ENCODE measurements at regions not wholly inside any gene's neighbourhood (a gene's known extent, or its start where the extent isn't known, plus 50 kb on each side); places are given as distances from the start of the nearest gene placed in this dataset.

GRCh38 chr11:34812905-34813576 is 103.1 kb downstream of the APIP start:
- intact Hi-C loops (cut with micrococcal nuclease; ENCODE audit: unreplicated experiment): no loop called here
- H3K27me3 Mint-ChIP-seq (ENCODE audit: unreplicated experiment): no peaks in the 10 kb centered on the region

DNA sequence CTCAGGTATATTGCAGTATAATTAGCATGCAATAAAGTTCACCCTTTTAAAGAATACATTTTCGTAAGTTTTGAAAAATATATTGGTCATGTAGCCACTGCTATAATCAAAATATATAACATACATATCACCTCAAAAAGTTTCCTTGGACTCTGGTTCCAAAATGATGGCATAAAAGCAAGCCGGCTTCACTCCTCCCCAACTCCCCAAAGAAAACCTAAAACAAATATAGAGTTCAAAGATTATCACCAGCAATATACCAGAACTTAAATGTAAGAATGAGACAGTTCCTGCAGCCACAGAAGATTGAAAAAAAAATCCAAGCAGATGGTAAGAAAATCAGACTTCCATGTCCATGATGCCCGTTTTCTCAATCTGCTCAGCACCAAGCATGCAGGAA is 104.3 kb downstream of the APIP start:
- Mint-ChIP-seq H3K9me3 (ENCODE audit: low read depth, unreplicated experiment) (peaks cover 5% of the 10 kb centered on the region), H3K27me3 (ENCODE audit: unreplicated experiment) (no peaks in the 10 kb centered on the region), H3K4me3 (ENCODE audit: low read depth, unreplicated experiment) (no peak overlapping the region), H3K4me1 (ENCODE audit: low read depth, unreplicated experiment) (peaks cover 20% of the 10 kb centered on the region), H3K36me3 (ENCODE audit: insufficient read depth, unreplicated experiment) (no peaks in the 10 kb centered on the region), H3K27ac (ENCODE audit: unreplicated experiment) (no peak overlapping the region)
- no TSS peak for BruUV-seq (replicated peaks)
- TF ChIP-seq, protein P1, sequence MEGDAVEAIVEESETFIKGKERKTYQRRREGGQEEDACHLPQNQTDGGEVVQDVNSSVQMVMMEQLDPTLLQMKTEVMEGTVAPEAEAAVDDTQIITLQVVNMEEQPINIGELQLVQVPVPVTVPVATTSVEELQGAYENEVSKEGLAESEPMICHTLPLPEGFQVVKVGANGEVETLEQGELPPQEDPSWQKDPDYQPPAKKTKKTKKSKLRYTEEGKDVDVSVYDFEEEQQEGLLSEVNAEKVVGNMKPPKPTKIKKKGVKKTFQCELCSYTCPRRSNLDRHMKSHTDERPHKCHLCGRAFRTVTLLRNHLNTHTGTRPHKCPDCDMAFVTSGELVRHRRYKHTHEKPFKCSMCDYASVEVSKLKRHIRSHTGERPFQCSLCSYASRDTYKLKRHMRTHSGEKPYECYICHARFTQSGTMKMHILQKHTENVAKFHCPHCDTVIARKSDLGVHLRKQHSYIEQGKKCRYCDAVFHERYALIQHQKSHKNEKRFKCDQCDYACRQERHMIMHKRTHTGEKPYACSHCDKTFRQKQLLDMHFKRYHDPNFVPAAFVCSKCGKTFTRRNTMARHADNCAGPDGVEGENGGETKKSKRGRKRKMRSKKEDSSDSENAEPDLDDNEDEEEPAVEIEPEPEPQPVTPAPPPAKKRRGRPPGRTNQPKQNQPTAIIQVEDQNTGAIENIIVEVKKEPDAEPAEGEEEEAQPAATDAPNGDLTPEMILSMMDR (IDR thresholded peaks at IDR 0.05; ENCODE audit: unreplicated experiment): no peak
- intact Hi-C loops (cut with micrococcal nuclease; ENCODE audit: unreplicated experiment): no loop called here
- no peak for DNase-seq
- CTCF ChIA-PET: interaction anchor here (2.5 kb wide), 1 partner anchor 14 kb away, joined by 9 read pairs; no protein-coding TSS in a partner anchor

More at GRCh38 chr11:34812905-34813576, 103.1 kb downstream of the APIP start:
- TF ChIP-seq, protein P1 (IDR thresholded peaks at IDR 0.05; ENCODE audit: unreplicated experiment): no peak
- CTCF ChIA-PET: no interaction called here
- Mint-ChIP-seq H3K4me3 (ENCODE audit: low read depth, unreplicated experiment) (no peak overlapping the region), H3K4me1 (ENCODE audit: low read depth, unreplicated experiment) (peaks cover 20% of the 10 kb centered on the region), H3K36me3 (ENCODE audit: insufficient read depth, unreplicated experiment) (no peaks in the 10 kb centered on the region), H3K27ac (ENCODE audit: unreplicated experiment) (no peak overlapping the region), H3K9me3 (ENCODE audit: low read depth, unreplicated experiment) (peaks cover 9% of the 10 kb centered on the region)
- DNase-seq: no peak
- no TSS peak for BruUV-seq (replicated peaks)

GRCh38 chr11:34810107-34810562 is 106.0 kb downstream of the APIP start:
- Mint-ChIP-seq H3K9me3 (ENCODE audit: low read depth, unreplicated experiment) (peaks cover 5% of the 10 kb centered on the region), H3K36me3 (ENCODE audit: insufficient read depth, unreplicated experiment) (no peaks in the 10 kb centered on the region), H3K4me3 (ENCODE audit: low read depth, unreplicated experiment) (no peak overlapping the region), H3K27ac (ENCODE audit: unreplicated experiment) (peak overlapping the region; percentile 55), H3K4me1 (ENCODE audit: low read depth, unreplicated experiment) (peaks cover 24% of the 10 kb centered on the region), H3K27me3 (ENCODE audit: unreplicated experiment) (no peaks in the 10 kb centered on the region)
- intact Hi-C loops (cut with micrococcal nuclease; ENCODE audit: unreplicated experiment): no loop called here
- no TSS peak for BruUV-seq (replicated peaks)
- DNase-seq: no peak
- TF ChIP-seq, protein P1 (IDR thresholded peaks at IDR 0.05; ENCODE audit: unreplicated experiment): no peak
- CTCF ChIA-PET: interaction anchor here (0.8 to 2.5 kb wide), 4 partner anchors 11 to 19 kb away, joined by 3 to 9 read pairs (median 4); no protein-coding TSS in a partner anchor

GRCh38 chr11:34809191-34810106 is 106.7 kb downstream of the APIP start:
- Mint-ChIP-seq H3K27me3 (ENCODE audit: unreplicated experiment) (no peaks in the 10 kb centered on the region), H3K36me3 (ENCODE audit: insufficient read depth, unreplicated experiment) (no peaks in the 10 kb centered on the region)

More at GRCh38 chr11:34809191-34810106, 106.7 kb downstream of the APIP start:
- H3K4me1 Mint-ChIP-seq (ENCODE audit: low read depth, unreplicated experiment): peaks cover 31% of the 10 kb centered on the region
- no peak overlapping the region for H3K4me3 Mint-ChIP-seq (ENCODE audit: low read depth, unreplicated experiment)
- H3K9me3 Mint-ChIP-seq (ENCODE audit: low read depth, unreplicated experiment): peaks cover 5% of the 10 kb centered on the region
- TF ChIP-seq, protein P1 (IDR thresholded peaks at IDR 0.05; ENCODE audit: unreplicated experiment): no peak
- BruUV-seq (replicated peaks): no TSS peak
- DNase-seq: peak; percentile 29
- intact Hi-C loops (cut with micrococcal nuclease; ENCODE audit: unreplicated experiment): no loop called here
- H3K27ac Mint-ChIP-seq (ENCODE audit: unreplicated experiment): peak overlapping the region; percentile 55
- CTCF ChIA-PET: interaction anchor here (0.8 to 2.5 kb wide), 4 partner anchors 10 to 19 kb away, joined by 3 to 9 read pairs (median 4); no protein-coding TSS in a partner anchor
